Astrocyte (in vitro differentiated cells and primary cell): ENCODE measurements at regions not wholly inside any gene's neighbourhood (a gene's known extent, or its start where the extent isn't known, plus 50 kb on each side); places are given as distances from the start of the nearest gene placed in this dataset.

ENCODE experiments used
- EZH2 ChIP-seq: IDR thresholded peaks from 2 replicates; pipeline ENCODE4 v1.6.1; 2012; ENCODE audit warnings: mild to moderate bottlenecking, low read length, inconsistent platforms; ENCODE audit not compliant: insufficient read depth
- TF ChIP-seq, protein P1 (sequence below): IDR thresholded peaks from 2 replicates; pipeline ENCODE4 v1.5.1; 2011; ENCODE audit warnings: low read depth, mild to moderate bottlenecking, inconsistent platforms, low read length, moderate library complexity; ENCODE audit not compliant: insufficient read depth

DNA sequence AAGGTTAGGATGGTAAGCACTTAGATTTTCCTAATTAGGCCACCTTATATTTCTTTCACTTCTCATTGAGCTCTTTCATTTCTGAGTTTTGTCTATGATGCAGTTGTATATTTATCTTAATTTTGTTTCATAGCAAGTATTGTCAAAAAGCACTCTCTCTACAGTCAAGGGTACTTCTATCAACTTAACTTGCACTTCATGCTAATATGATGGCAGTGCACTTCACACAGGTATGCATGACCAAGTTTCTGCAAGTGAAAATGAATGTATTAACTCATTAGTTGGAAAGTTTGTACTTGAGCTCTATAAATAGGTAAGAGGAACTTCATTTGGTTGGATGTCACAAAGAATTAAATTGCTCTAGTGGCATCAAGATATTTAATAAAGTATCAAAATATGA is 51.5 kb upstream of the CDH19 start:
- TF ChIP-seq, protein P1, sequence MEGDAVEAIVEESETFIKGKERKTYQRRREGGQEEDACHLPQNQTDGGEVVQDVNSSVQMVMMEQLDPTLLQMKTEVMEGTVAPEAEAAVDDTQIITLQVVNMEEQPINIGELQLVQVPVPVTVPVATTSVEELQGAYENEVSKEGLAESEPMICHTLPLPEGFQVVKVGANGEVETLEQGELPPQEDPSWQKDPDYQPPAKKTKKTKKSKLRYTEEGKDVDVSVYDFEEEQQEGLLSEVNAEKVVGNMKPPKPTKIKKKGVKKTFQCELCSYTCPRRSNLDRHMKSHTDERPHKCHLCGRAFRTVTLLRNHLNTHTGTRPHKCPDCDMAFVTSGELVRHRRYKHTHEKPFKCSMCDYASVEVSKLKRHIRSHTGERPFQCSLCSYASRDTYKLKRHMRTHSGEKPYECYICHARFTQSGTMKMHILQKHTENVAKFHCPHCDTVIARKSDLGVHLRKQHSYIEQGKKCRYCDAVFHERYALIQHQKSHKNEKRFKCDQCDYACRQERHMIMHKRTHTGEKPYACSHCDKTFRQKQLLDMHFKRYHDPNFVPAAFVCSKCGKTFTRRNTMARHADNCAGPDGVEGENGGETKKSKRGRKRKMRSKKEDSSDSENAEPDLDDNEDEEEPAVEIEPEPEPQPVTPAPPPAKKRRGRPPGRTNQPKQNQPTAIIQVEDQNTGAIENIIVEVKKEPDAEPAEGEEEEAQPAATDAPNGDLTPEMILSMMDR = no peak
- no peak for TF ChIP-seq EZH2
